ENCODE measurements at regions not wholly inside any gene's neighbourhood (a gene's known extent, or its start where the extent isn't known, plus 50 kb on each side); places are given as distances from the start of the nearest gene placed in this dataset.

DNA sequence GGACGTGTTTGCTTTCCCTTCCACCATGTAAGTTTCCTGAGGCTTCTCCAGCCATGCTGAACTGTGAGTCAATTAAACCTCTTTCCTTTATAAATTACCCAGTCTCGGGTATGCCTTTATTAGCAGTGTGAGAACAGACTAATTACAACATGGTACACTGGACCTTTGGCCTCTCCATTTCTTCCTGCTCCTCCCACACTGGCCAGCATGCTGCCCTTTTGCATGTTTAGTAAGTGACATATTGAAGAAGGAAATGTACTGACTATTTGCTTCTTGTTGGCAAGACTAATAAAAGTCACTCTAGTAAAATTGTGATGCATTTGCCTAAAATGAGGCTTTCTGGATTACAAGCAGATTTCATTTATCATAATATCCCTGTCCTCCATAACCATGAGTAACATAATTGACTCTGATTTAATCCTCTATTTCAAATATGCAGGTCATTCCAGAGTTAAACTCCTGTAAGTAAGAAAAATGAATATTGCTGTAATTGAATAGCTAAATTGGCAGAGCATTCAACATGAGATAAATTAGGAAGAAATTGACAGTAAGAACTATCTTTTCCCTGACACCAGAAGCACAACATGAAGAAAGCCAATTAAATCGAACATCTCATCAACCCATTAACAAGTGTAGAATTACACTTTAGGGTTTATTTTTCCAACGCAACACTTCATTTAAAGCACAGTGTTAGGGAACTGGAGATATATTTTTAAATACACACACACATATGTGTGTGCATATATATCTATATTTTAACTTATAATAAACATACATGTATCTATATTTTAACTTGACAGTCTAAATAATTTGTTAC is 427.8 kb upstream of the ZP4 start:
- Histone ChIP-seq H3K9ac (ENCODE audit: low read length) (no peak overlapping the region), H2AFZ (ENCODE audit: insufficient read depth, low read depth, low read length, poor library complexity, severe bottlenecking) (no peak overlapping the region), H4K20me1 (ENCODE audit: control insufficient read depth, insufficient read depth, low read length, poor library complexity, severe bottlenecking) (no peaks in the 10 kb centered on the region), H3K4me1 (ENCODE audit: control insufficient read depth in 2 of 2, insufficient read depth in 2 of 2, low read length in 2 of 2) (no peaks in the 10 kb centered on the region), H3K27ac (ENCODE audit: low read length in 2 of 2) (no peak overlapping the region), H3K4me3 (ENCODE audit: control extremely low read depth in 1 of 5, extremely low read depth in 1 of 5, insufficient read depth in 1 of 5, low read depth in 2 of 5, low read length in 4 of 5) (no peak overlapping the region), H3K36me3 (replicated peaks in 1 of 2; ENCODE audit: control extremely low read depth in 1 of 2, control insufficient read depth in 1 of 2, extremely low read depth in 1 of 2, insufficient read depth in 2 of 2, low read length in 1 of 2) (no peaks in the 10 kb centered on the region), H3K9me3 (ENCODE audit: control extremely low read depth in 1 of 3, control insufficient read depth in 2 of 3, insufficient read depth in 1 of 3, low read length in 2 of 3) (peaks cover 0 to 7% (median 0%) of the 10 kb centered on the region in 3 donors), H3K4me2 (replicated peaks; ENCODE audit: low read depth, low read length, poor library complexity, severe bottlenecking) (no peak overlapping the region), H3K79me2 (ENCODE audit: control insufficient read depth, insufficient read depth, low read length) (no peaks in the 10 kb centered on the region), H3K27me3 (replicated peaks in 1 of 4; ENCODE audit: control extremely low read depth in 1 of 4, control insufficient read depth in 3 of 4, insufficient read depth in 4 of 4, low read length in 3 of 4) (no peaks in the 10 kb centered on the region)
- no peaks in the 10 kb centered on the region for H3K27me3 Mint-ChIP-seq
- ChIA-PET CTCF (no interaction called here), POLR2A (no interaction called here)
- no peak overlapping the region for H3K4me3 Mint-ChIP-seq
- H3K4me1 Mint-ChIP-seq = no peaks in the 10 kb centered on the region
- intact Hi-C loops (cut with micrococcal nuclease) = no loop called here
- no peak overlapping the region for H3K27ac Mint-ChIP-seq
- H3K9me3 Mint-ChIP-seq (ENCODE audit: insufficient read depth) = no peaks in the 10 kb centered on the region
- WGBS (ENCODE audit: insufficient coverage) = no CpG with 5 or more reads among the region's 4 CpGs
- no peak for TF ChIP-seq EZH2 (IDR thresholded peaks at IDR 0.05; ENCODE audit: borderline replicate concordance, insufficient read depth, low read depth, low read length, poor library complexity, severe bottlenecking)
- TF ChIP-seq, protein P1, sequence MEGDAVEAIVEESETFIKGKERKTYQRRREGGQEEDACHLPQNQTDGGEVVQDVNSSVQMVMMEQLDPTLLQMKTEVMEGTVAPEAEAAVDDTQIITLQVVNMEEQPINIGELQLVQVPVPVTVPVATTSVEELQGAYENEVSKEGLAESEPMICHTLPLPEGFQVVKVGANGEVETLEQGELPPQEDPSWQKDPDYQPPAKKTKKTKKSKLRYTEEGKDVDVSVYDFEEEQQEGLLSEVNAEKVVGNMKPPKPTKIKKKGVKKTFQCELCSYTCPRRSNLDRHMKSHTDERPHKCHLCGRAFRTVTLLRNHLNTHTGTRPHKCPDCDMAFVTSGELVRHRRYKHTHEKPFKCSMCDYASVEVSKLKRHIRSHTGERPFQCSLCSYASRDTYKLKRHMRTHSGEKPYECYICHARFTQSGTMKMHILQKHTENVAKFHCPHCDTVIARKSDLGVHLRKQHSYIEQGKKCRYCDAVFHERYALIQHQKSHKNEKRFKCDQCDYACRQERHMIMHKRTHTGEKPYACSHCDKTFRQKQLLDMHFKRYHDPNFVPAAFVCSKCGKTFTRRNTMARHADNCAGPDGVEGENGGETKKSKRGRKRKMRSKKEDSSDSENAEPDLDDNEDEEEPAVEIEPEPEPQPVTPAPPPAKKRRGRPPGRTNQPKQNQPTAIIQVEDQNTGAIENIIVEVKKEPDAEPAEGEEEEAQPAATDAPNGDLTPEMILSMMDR (IDR thresholded peaks at IDR 0.05) = no peak
- no peak for DNase-seq
- ATAC-seq (ENCODE audit: low read depth) = no peak

DNA sequence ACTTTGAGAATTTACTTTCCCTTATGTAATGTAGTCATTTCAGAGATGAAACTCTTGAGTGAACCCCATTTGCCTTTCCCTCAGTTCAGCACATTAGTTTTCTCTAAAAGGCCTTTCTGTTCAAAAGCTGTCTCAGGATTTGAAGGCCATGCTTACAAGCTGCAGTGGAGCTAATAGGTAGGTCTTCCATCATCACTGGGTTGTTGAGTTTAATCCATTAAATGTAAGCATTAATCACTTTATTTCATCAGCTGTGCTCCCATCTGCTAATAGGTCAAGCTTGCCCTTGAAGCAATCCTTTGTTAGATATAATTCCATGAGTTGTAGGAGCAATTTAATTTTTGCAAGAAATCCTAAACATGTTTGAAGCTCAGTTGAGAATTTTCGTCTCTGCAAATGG is 422.2 kb upstream of the ZP4 start:
- Histone ChIP-seq H3K9me3 (ENCODE audit: control extremely low read depth in 1 of 3, control insufficient read depth in 2 of 3, insufficient read depth in 1 of 3, low read length in 2 of 3) (no peaks in the 10 kb centered on the region), H3K4me3 (ENCODE audit: control extremely low read depth in 1 of 5, extremely low read depth in 1 of 5, insufficient read depth in 1 of 5, low read depth in 2 of 5, low read length in 4 of 5) (no peak overlapping the region), H3K9ac (ENCODE audit: low read length) (no peak overlapping the region), H3K27ac (ENCODE audit: low read length in 2 of 2) (no peak overlapping the region), H3K79me2 (ENCODE audit: control insufficient read depth, insufficient read depth, low read length) (no peaks in the 10 kb centered on the region), H3K4me1 (ENCODE audit: control insufficient read depth in 2 of 2, insufficient read depth in 2 of 2, low read length in 2 of 2) (no peaks in the 10 kb centered on the region), H3K36me3 (replicated peaks in 1 of 2; ENCODE audit: control extremely low read depth in 1 of 2, control insufficient read depth in 1 of 2, extremely low read depth in 1 of 2, insufficient read depth in 2 of 2, low read length in 1 of 2) (no peaks in the 10 kb centered on the region), H4K20me1 (ENCODE audit: control insufficient read depth, insufficient read depth, low read length, poor library complexity, severe bottlenecking) (no peaks in the 10 kb centered on the region), H3K27me3 (replicated peaks in 1 of 4; ENCODE audit: control extremely low read depth in 1 of 4, control insufficient read depth in 3 of 4, insufficient read depth in 4 of 4, low read length in 3 of 4) (no peaks in the 10 kb centered on the region), H3K4me2 (replicated peaks; ENCODE audit: low read depth, low read length, poor library complexity, severe bottlenecking) (no peak overlapping the region), H2AFZ (ENCODE audit: insufficient read depth, low read depth, low read length, poor library complexity, severe bottlenecking) (no peak overlapping the region)
- intact Hi-C loops (cut with micrococcal nuclease) = no loop called here
- no CpG with 5 or more reads among the region's 1 CpG for WGBS (ENCODE audit: insufficient coverage)
- ChIA-PET POLR2A (no interaction called here), CTCF (no interaction called here)
- no peak overlapping the region for H3K4me3 Mint-ChIP-seq
- ATAC-seq (ENCODE audit: low read depth) = no peak
- DNase-seq = no peak
- no peaks in the 10 kb centered on the region for H3K9me3 Mint-ChIP-seq (ENCODE audit: insufficient read depth)
- TF ChIP-seq EZH2 (IDR thresholded peaks at IDR 0.05; ENCODE audit: borderline replicate concordance, insufficient read depth, low read depth, low read length, poor library complexity, severe bottlenecking) = no peak
- TF ChIP-seq, protein P1 (IDR thresholded peaks at IDR 0.05) = no peak
- no peaks in the 10 kb centered on the region for H3K4me1 Mint-ChIP-seq
- H3K27me3 Mint-ChIP-seq = no peaks in the 10 kb centered on the region
- no peak overlapping the region for H3K27ac Mint-ChIP-seq

Measured in B cell (primary cell).